CD4-positive, alpha-beta T cell (primary cell): ENCODE measurements at regions not wholly inside any gene's neighbourhood (a gene's known extent, or its start where the extent isn't known, plus 50 kb on each side); places are given as distances from the start of the nearest gene placed in this dataset.
"Not testable (repeated sequence)": the region's sequence is repeated elsewhere in the genome, so short reads cannot be mapped to it uniquely, and the experiment has no call there.

ENCODE experiments used
- ATAC-seq: fragments of 200-7000 bp; cut with Tn5 transposase; one replicate; pipeline ENCODE4 v1.10.0; 2022; ENCODE audit warnings: mild to moderate bottlenecking; ENCODE audit not compliant: poor library complexity
- CTCF ChIA-PET: fragments of 350-600 bp; sonication (Branson Sonifier 250); formaldehyde crosslinking; loops from one replicate; lab custom pipeline; 2021; ENCODE audit warnings: antibody characterized with exemption, inconsistent platforms; lab: Charles Lee
- POLR2A ChIA-PET: fragments of 350-600 bp; sonication (Branson Sonifier 250); formaldehyde crosslinking; loops from one replicate; lab custom pipeline; 2021; ENCODE audit warnings: antibody characterized with exemption, inconsistent platforms; lab: Charles Lee
- DNase-seq, 14 experiments: peaks; one replicate each; pipeline ENCODE4 v3.0.0-alpha.2; 2013 to 2020; ENCODE audit warnings: mixed read lengths in 2 of 14
- H3K27ac ChIP-seq, 2 donors: one replicate each; pipeline versions ENCODE4 v1.5.1 to v1.7.0; 2013; ENCODE audit warnings: low read length in 2 of 2, low read depth in 1 of 2, mild to moderate bottlenecking in 1 of 2
- H3K27me3 ChIP-seq, 2 experiments: 1 replicate in 1 of 2; 2 replicates in 1 of 2; pipeline versions ENCODE4 v1.6.1 to v1.7.0; 2013; ENCODE audit warnings: low read length in 2 of 2, control low read depth in 1 of 2, mild to moderate bottlenecking in 1 of 2, moderate library complexity in 1 of 2; ENCODE audit not compliant: insufficient read depth in 2 of 2, control insufficient read depth in 1 of 2
- H3K36me3 ChIP-seq: one replicate; pipeline ENCODE4 v1.6.1; 2013; ENCODE audit warnings: low read length, control low read depth; ENCODE audit not compliant: insufficient read depth
- H3K4me1 ChIP-seq: one replicate; pipeline ENCODE4 v1.6.1; 2013; ENCODE audit warnings: low read length, control low read depth; ENCODE audit not compliant: insufficient read depth
- H3K4me3 ChIP-seq: one replicate; pipeline ENCODE4 v1.5.1; 2013; ENCODE audit warnings: mild to moderate bottlenecking, low read length, moderate library complexity
- H3K9me3 ChIP-seq, 2 experiments: 1 replicate in 1 of 2; 2 replicates in 1 of 2; pipeline versions ENCODE4 v1.6.1 to v1.7.0; 2013; ENCODE audit warnings: low read length in 2 of 2, mild to moderate bottlenecking in 2 of 2, control low read depth in 1 of 2, moderate library complexity in 1 of 2; ENCODE audit not compliant: control insufficient read depth in 1 of 2, insufficient read depth in 1 of 2
- H3K27ac Mint-ChIP-seq: one replicate; pipeline ENCODE4 v1.8.0; 2020; ENCODE audit warnings: mixed read lengths
- H3K27me3 Mint-ChIP-seq: one replicate; pipeline ENCODE4 v1.8.0; 2021; ENCODE audit warnings: mixed read lengths
- H3K36me3 Mint-ChIP-seq: one replicate; pipeline ENCODE4 v1.8.0; 2021; ENCODE audit warnings: low read depth, mixed read lengths
- H3K4me1 Mint-ChIP-seq: one replicate; pipeline ENCODE4 v1.8.0; 2021; ENCODE audit warnings: low read depth, mixed read lengths
- H3K4me3 Mint-ChIP-seq: one replicate; pipeline ENCODE4 v1.8.0; 2020; ENCODE audit warnings: mild to moderate bottlenecking, mixed read lengths
- H3K9me3 Mint-ChIP-seq: one replicate; pipeline ENCODE4 v1.8.0; 2020; ENCODE audit warnings: mixed read lengths
- intact Hi-C, 2 experiments: fragments of 100-400 bp; cut with DNase I in 1 of 2; cut with micrococcal nuclease in 1 of 2; formaldehyde crosslinking; loops; one replicate each; pipeline versions ENCODE4 v1.15.1 to v1.9.0; 2023 to 2025; cut with DNase I, micrococcal nuclease
- TF ChIP-seq, protein P1 (sequence below): fragments of 200-600 bp; IDR thresholded peaks from one replicate; pipeline ENCODE4 v1.8.0; 2022; ENCODE audit warnings: antibody characterized with exemption, mild to moderate bottlenecking

DNA sequence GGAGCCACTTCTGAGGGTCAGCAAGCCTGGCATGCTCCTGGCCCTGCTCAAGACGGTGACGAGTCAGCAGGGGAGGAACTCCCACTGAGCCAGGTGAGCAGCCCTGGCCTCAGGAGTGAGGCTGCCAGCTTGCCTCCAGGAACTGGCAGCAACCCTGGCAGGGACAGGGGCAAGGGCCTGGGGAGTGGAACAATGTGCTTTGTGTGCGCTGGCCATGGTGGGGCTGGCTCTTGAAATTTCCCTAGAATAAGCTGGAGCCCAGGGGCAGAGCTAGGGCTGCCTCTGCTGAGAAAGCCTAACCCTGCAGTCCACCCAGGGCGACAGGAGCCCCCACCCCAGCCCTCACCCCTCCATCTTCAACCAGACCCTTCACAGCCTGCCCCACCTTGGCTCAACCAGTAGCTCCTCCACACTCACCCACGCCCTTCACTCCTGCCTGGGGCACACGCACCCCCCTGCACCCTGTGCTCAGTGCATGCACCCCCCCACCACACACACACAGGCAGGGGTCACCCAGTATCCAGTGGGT lies 88.0 kb downstream of the MRPL14 start:
- CTCF ChIA-PET, result no interaction called here
- Mint-ChIP-seq H3K4me1 (no peaks in the 10 kb centered on the region), H3K36me3 (no peaks in the 10 kb centered on the region), H3K27ac (no peak overlapping the region), H3K27me3 (no peaks in the 10 kb centered on the region), H3K4me3 (no peak overlapping the region), H3K9me3 (no peaks in the 10 kb centered on the region)
- TF ChIP-seq, protein P1, sequence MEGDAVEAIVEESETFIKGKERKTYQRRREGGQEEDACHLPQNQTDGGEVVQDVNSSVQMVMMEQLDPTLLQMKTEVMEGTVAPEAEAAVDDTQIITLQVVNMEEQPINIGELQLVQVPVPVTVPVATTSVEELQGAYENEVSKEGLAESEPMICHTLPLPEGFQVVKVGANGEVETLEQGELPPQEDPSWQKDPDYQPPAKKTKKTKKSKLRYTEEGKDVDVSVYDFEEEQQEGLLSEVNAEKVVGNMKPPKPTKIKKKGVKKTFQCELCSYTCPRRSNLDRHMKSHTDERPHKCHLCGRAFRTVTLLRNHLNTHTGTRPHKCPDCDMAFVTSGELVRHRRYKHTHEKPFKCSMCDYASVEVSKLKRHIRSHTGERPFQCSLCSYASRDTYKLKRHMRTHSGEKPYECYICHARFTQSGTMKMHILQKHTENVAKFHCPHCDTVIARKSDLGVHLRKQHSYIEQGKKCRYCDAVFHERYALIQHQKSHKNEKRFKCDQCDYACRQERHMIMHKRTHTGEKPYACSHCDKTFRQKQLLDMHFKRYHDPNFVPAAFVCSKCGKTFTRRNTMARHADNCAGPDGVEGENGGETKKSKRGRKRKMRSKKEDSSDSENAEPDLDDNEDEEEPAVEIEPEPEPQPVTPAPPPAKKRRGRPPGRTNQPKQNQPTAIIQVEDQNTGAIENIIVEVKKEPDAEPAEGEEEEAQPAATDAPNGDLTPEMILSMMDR, result no peak
- Histone ChIP-seq H3K9me3 (no peaks in the 10 kb centered on the region), H3K4me1 (no peaks in the 10 kb centered on the region), H3K27ac (no peak overlapping the region), H3K27me3 (no peaks in the 10 kb centered on the region), H3K36me3 (no peaks in the 10 kb centered on the region), H3K4me3 (no peak overlapping the region)
- intact Hi-C loops, result no loop called here
- ATAC-seq (no peak), DNase-seq (peak in 1 of 14 experiments; percentile 11)
- POLR2A ChIA-PET, result no interaction called here

DNA sequence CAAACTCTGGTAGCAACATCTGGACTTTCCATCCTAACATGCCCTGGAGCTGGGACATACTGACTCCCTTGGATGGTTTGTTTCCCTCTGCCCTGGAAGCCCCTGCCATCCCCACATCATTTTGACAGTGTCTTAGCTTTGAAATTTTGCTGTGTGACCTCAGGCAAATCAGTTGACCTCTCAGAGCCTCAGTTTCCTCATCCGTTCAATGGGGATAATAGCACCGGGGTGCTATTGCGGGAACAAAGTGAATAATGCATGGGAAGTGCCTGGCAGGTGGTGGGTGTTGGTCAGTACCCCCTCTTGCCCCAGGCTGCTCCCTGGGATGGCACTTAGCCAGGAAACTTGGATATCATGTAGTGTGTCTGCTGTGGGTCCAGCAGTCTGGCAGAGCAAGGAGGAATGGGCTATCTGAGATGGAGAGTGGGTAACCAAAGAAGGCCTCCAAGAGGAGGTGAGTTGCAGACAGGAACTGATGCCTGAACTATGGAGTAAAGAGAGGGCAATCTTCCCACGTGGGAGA lies 88.6 kb downstream of the MRPL14 start:
- Mint-ChIP-seq H3K4me3 (no peak overlapping the region), H3K27me3 (no peaks in the 10 kb centered on the region), H3K36me3 (no peaks in the 10 kb centered on the region), H3K4me1 (no peaks in the 10 kb centered on the region), H3K9me3 (no peaks in the 10 kb centered on the region), H3K27ac (no peak overlapping the region)
- TF ChIP-seq, protein P1, result no peak
- no peaks in the 10 kb centered on the region for H3K36me3 ChIP-seq
- CTCF ChIA-PET, result no interaction called here
- POLR2A ChIA-PET, result no interaction called here
- DNase-seq (peak in 1 of 14 experiments; percentile 14), ATAC-seq (no peak)
- no peaks in the 10 kb centered on the region for H3K4me1 ChIP-seq
- no peak overlapping the region for H3K27ac ChIP-seq
- no peaks in the 10 kb centered on the region for H3K27me3 ChIP-seq
- H3K9me3 ChIP-seq, result no peaks in the 10 kb centered on the region
- H3K4me3 ChIP-seq, result no peak overlapping the region
- intact Hi-C loops, result no loop called here

- Histone ChIP-seq H3K27ac (no peak overlapping the region), H3K9me3 (no peaks in the 10 kb centered on the region), H3K36me3 (no peaks in the 10 kb centered on the region), H3K4me1 (no peaks in the 10 kb centered on the region), H3K4me3 (no peak overlapping the region), H3K27me3 (no peaks in the 10 kb centered on the region)
- DNase-seq (no peak), ATAC-seq (no peak)
- Mint-ChIP-seq H3K27me3 (no peaks in the 10 kb centered on the region), H3K36me3 (no peaks in the 10 kb centered on the region), H3K27ac (no peak overlapping the region), H3K4me1 (no peaks in the 10 kb centered on the region), H3K4me3 (no peak overlapping the region), H3K9me3 (no peaks in the 10 kb centered on the region)
- CTCF ChIA-PET, result no interaction called here
- POLR2A ChIA-PET, result no interaction called here
- intact Hi-C loops, result no loop called here
- TF ChIP-seq, protein P1, result no peak
Observed at GRCh38 chr6:44037847-44038542, 89.3 kb downstream of the MRPL14 start.

GRCh38 chr6:44037276-44037675 lies 90.0 kb downstream of the MRPL14 start:
- H3K27ac ChIP-seq, ATAC-seq, DNase-seq: not testable (repeated sequence)

More at GRCh38 chr6:44037276-44037675, 90.0 kb downstream of the MRPL14 start:
- H3K36me3 Mint-ChIP-seq, H3K4me1 Mint-ChIP-seq, H3K27me3 Mint-ChIP-seq, intact Hi-C loops, CTCF ChIA-PET, H3K4me1 ChIP-seq, H3K9me3 Mint-ChIP-seq, H3K9me3 ChIP-seq, H3K27ac Mint-ChIP-seq, H3K36me3 ChIP-seq, H3K4me3 ChIP-seq, H3K27me3 ChIP-seq, H3K4me3 Mint-ChIP-seq: not testable (repeated sequence)
- POLR2A ChIA-PET, result interaction anchor here (0.7 kb wide), 1 partner anchor 159 kb away, joined by 3 read pairs; no protein-coding TSS in a partner anchor
